SK-N-SH (cell line): ENCODE measurements at regions not wholly inside any gene's neighbourhood (a gene's known extent, or its start where the extent isn't known, plus 50 kb on each side); places are given as distances from the start of the nearest gene placed in this dataset.

ENCODE experiments used
- CHD2 ChIP-seq: fragments of 150-350 bp; IDR thresholded peaks from 2 replicates; pipeline ENCODE4 v1.6.1; 2018; ENCODE audit warnings: low read length; ENCODE audit not compliant: partially characterized antibody
- ELF1 ChIP-seq: IDR thresholded peaks from 2 replicates; pipeline ENCODE4 v1.4.0; 2012
- GABPA ChIP-seq: IDR thresholded peaks from 2 replicates; pipeline ENCODE4 v1.4.0; 2012; ENCODE audit warnings: low read depth, mild to moderate bottlenecking
- POLR2AphosphoS5 ChIP-seq: IDR thresholded peaks from 2 replicates; pipeline ENCODE4 v1.6.1; 2012; ENCODE audit warnings: low read depth, low read length
- RCOR1 ChIP-seq: fragments of 150-350 bp; IDR thresholded peaks from 2 replicates; pipeline ENCODE4 v1.6.1; 2017; ENCODE audit warnings: antibody characterized with exemption, low read length
- RXRA ChIP-seq: IDR thresholded peaks from 2 replicates; pipeline ENCODE4 v1.4.0; 2012; ENCODE audit warnings: low read depth, mild to moderate bottlenecking, borderline replicate concordance
- TAF1 ChIP-seq: IDR thresholded peaks from 2 replicates; pipeline ENCODE4 v1.6.1; 2012; ENCODE audit warnings: low read depth, mild to moderate bottlenecking, low read length, moderate library complexity, borderline replicate concordance
- YY1 ChIP-seq: IDR thresholded peaks from 2 replicates; pipeline ENCODE4 v1.4.0; 2012; ENCODE audit warnings: low read depth, mild to moderate bottlenecking
- TF ChIP-seq, protein P1 (sequence below): fragments of 200-600 bp; sonication (generic); IDR thresholded peaks from 2 replicates; pipeline ENCODE4 v1.6.1; 2017; ENCODE audit warnings: antibody characterized with exemption, mild to moderate bottlenecking, moderate library complexity
- TF ChIP-seq, protein P2 (sequence below): IDR thresholded peaks from 2 replicates; pipeline ENCODE4 v1.4.0; 2012; ENCODE audit warnings: low read depth, borderline replicate concordance
- TF ChIP-seq, protein P3 (sequence below): IDR thresholded peaks from 2 replicates; pipeline ENCODE4 v1.4.0; 2012; ENCODE audit warnings: low read depth
- TF ChIP-seq, protein P4 (sequence below): IDR thresholded peaks from 2 replicates; pipeline ENCODE4 v1.6.1; 2012; ENCODE audit warnings: mild to moderate bottlenecking, low read depth, low read length, moderate library complexity

DNA sequence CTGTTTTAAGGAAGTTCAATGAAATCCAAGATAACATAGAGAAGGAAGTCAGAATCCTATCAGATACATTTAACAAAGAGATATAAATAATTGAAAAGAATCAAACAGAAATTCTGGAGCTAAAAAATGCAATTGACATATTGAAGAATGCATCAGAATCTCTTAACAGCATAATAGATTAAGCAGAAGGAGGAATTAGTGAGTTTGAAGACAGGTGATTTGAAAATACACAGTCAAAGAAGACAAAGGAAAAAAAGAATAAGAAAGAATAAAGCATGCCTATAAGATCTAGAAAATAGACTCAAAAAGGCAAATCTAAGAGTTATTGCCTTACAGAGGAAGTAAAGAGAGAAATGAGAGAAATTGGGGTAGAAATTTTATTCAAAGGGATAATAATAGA is 204.1 kb downstream of the SS18 start:
- TF ChIP-seq, protein P1, sequence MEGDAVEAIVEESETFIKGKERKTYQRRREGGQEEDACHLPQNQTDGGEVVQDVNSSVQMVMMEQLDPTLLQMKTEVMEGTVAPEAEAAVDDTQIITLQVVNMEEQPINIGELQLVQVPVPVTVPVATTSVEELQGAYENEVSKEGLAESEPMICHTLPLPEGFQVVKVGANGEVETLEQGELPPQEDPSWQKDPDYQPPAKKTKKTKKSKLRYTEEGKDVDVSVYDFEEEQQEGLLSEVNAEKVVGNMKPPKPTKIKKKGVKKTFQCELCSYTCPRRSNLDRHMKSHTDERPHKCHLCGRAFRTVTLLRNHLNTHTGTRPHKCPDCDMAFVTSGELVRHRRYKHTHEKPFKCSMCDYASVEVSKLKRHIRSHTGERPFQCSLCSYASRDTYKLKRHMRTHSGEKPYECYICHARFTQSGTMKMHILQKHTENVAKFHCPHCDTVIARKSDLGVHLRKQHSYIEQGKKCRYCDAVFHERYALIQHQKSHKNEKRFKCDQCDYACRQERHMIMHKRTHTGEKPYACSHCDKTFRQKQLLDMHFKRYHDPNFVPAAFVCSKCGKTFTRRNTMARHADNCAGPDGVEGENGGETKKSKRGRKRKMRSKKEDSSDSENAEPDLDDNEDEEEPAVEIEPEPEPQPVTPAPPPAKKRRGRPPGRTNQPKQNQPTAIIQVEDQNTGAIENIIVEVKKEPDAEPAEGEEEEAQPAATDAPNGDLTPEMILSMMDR = no peak
- TF ChIP-seq, protein P2, sequence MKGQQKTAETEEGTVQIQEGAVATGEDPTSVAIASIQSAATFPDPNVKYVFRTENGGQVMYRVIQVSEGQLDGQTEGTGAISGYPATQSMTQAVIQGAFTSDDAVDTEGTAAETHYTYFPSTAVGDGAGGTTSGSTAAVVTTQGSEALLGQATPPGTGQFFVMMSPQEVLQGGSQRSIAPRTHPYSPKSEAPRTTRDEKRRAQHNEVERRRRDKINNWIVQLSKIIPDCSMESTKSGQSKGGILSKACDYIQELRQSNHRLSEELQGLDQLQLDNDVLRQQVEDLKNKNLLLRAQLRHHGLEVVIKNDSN = no peak
- TF ChIP-seq GABPA (no peak), RCOR1 (no peak), YY1 (no peak), POLR2AphosphoS5 (no peak), RXRA (no peak), CHD2 (no peak), TAF1 (no peak), ELF1 (no peak)
- TF ChIP-seq, protein P3, sequence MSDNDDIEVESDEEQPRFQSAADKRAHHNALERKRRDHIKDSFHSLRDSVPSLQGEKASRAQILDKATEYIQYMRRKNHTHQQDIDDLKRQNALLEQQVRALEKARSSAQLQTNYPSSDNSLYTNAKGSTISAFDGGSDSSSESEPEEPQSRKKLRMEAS = no peak
- TF ChIP-seq, protein P4, sequence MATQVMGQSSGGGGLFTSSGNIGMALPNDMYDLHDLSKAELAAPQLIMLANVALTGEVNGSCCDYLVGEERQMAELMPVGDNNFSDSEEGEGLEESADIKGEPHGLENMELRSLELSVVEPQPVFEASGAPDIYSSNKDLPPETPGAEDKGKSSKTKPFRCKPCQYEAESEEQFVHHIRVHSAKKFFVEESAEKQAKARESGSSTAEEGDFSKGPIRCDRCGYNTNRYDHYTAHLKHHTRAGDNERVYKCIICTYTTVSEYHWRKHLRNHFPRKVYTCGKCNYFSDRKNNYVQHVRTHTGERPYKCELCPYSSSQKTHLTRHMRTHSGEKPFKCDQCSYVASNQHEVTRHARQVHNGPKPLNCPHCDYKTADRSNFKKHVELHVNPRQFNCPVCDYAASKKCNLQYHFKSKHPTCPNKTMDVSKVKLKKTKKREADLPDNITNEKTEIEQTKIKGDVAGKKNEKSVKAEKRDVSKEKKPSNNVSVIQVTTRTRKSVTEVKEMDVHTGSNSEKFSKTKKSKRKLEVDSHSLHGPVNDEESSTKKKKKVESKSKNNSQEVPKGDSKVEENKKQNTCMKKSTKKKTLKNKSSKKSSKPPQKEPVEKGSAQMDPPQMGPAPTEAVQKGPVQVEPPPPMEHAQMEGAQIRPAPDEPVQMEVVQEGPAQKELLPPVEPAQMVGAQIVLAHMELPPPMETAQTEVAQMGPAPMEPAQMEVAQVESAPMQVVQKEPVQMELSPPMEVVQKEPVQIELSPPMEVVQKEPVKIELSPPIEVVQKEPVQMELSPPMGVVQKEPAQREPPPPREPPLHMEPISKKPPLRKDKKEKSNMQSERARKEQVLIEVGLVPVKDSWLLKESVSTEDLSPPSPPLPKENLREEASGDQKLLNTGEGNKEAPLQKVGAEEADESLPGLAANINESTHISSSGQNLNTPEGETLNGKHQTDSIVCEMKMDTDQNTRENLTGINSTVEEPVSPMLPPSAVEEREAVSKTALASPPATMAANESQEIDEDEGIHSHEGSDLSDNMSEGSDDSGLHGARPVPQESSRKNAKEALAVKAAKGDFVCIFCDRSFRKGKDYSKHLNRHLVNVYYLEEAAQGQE = no peak
